ENCODE measurements at regions not wholly inside any gene's neighbourhood (a gene's known extent, or its start where the extent isn't known, plus 50 kb on each side); places are given as distances from the start of the nearest gene placed in this dataset.
"Not testable (repeated sequence)": the region's sequence is repeated elsewhere in the genome, so short reads cannot be mapped to it uniquely, and the experiment has no call there.

- DNase-seq (no peak), ATAC-seq (no peak)
- in situ Hi-C loops (cut with MboI; ENCODE audit: low sequenced_read_pairs in 4 of 4) (no loop called here), intact Hi-C loops (cut with DNase I; ENCODE audit: low total_unique reads) (no loop called here)
- TF ChIP-seq POLR2A (IDR thresholded peaks at IDR 0.05), result no peak
- TF ChIP-seq, protein P1, sequence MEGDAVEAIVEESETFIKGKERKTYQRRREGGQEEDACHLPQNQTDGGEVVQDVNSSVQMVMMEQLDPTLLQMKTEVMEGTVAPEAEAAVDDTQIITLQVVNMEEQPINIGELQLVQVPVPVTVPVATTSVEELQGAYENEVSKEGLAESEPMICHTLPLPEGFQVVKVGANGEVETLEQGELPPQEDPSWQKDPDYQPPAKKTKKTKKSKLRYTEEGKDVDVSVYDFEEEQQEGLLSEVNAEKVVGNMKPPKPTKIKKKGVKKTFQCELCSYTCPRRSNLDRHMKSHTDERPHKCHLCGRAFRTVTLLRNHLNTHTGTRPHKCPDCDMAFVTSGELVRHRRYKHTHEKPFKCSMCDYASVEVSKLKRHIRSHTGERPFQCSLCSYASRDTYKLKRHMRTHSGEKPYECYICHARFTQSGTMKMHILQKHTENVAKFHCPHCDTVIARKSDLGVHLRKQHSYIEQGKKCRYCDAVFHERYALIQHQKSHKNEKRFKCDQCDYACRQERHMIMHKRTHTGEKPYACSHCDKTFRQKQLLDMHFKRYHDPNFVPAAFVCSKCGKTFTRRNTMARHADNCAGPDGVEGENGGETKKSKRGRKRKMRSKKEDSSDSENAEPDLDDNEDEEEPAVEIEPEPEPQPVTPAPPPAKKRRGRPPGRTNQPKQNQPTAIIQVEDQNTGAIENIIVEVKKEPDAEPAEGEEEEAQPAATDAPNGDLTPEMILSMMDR (IDR thresholded peaks at IDR 0.05 in 4 of 5, conservative IDR thresholded peaks at IDR 0.05 in 1 of 5), result no peak
- Histone ChIP-seq H3K27me3 (no peaks in the 10 kb centered on the region), H3K4me1 (no peaks in the 10 kb centered on the region), H3K9me3 (no peaks in the 10 kb centered on the region), H3K36me3 (no peaks in the 10 kb centered on the region), H3K4me3 (no peak overlapping the region), H3K27ac (no peak overlapping the region)
Measured at GRCh38 chrX:118272242-118272641, 73.7 kb upstream of the WDR44 start.

DNA sequence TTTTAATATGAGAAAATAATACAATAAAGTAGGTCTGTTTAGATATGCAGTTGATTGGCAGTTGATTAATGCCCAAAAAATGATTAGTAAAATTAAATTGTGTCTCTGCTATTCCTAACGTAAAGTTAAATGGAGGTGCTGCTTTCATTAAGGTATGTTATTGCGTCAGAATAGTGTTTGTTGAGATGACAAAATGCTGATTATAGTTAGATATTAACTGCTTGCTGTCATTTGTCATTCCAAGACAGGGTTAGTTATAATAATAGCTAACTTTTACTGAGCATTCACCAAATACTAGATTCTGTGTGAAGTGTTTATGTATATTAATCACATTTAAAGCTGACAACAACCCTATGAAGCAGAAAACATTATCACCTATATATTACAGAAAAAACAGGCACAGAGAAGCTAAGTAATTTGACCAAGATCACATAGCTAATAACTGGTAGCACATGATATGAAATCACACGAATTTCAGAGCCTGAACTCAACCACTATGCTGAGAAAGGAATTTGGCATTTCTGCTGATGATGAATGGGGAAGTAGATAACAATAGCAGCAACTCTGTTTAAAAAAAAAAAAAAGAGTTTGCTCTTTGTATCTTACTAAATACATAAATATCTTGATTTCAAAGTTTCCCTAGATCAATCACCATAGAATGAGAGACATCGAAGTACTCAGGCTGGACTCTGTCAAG is 59.7 kb upstream of the WDR44 start:
- ATAC-seq (no peak), DNase-seq (no peak)
- Histone ChIP-seq H3K36me3 (no peaks in the 10 kb centered on the region), H3K9me3 (no peaks in the 10 kb centered on the region), H3K4me1 (no peaks in the 10 kb centered on the region), H3K4me3 (no peak overlapping the region), H3K27me3 (no peaks in the 10 kb centered on the region), H3K27ac (no peak overlapping the region)
- in situ Hi-C loops (cut with MboI; ENCODE audit: low sequenced_read_pairs in 4 of 4) (no loop called here), intact Hi-C loops (cut with DNase I; ENCODE audit: low total_unique reads) (no loop called here)
- TF ChIP-seq, protein P1 (IDR thresholded peaks at IDR 0.05 in 4 of 5, conservative IDR thresholded peaks at IDR 0.05 in 1 of 5), result no peak
- TF ChIP-seq POLR2A (IDR thresholded peaks at IDR 0.05), result no peak

DNA sequence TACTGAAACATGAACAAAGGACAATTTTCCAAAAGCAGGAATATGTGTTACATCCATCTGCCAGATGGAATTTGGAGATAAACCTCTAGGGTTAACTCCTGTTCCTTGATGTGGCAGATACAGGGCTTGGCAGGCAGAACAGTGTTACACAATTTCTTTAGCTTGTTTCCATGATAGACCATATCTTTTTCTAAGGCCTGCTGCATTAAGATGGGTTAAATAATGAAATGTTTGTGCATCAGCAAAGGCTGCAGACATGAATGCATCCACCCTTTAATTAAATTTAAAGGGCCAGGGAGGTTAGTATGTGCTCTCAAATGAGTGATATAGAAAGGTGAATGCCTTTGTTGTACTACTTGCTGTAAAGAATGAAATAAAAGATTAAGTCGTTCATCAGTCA is 50.1 kb upstream of the WDR44 start:
- H3K9me3 ChIP-seq; H3K27me3 ChIP-seq; H3K4me3 ChIP-seq; H3K36me3 ChIP-seq; in situ Hi-C loops (cut with MboI; ENCODE audit: low sequenced_read_pairs in 4 of 4); DNase-seq; H3K27ac ChIP-seq; H3K4me1 ChIP-seq; intact Hi-C loops (cut with DNase I; ENCODE audit: low total_unique reads); ATAC-seq: not testable (repeated sequence)
